ENCODE measurements at regions not wholly inside any gene's neighbourhood (a gene's known extent, or its start where the extent isn't known, plus 50 kb on each side); places are given as distances from the start of the nearest gene placed in this dataset.

GRCh38 chr16:87199379-87199778 lies 117.8 kb downstream of the C16orf95 start:
- Histone ChIP-seq H3K9me2 (replicated peaks; ENCODE audit: insufficient read depth, low read length) (no peaks in the 10 kb centered on the region), H3K27ac (ENCODE audit: low read length) (no peak overlapping the region), H3K4me2 (ENCODE audit: low read depth, low read length) (no peak overlapping the region), H3F3A (ENCODE audit: insufficient read depth, low read length) (no peaks in the 10 kb centered on the region), H3K4me3 (ENCODE audit: low read length) (no peak overlapping the region), H2AFZ (ENCODE audit: low read length) (no peak overlapping the region), H3K79me2 (ENCODE audit: low read length) (no peaks in the 10 kb centered on the region), H3K4me1 (ENCODE audit: low read length) (no peaks in the 10 kb centered on the region), H3K9me3 (replicated peaks; ENCODE audit: insufficient read depth, low read length) (no peaks in the 10 kb centered on the region), H3K27me3 (replicated peaks; ENCODE audit: insufficient read depth, low read length) (no peaks in the 10 kb centered on the region), H4K20me1 (ENCODE audit: insufficient read depth, low read length) (no peaks in the 10 kb centered on the region), H3K36me3 (replicated peaks; ENCODE audit: insufficient read depth, low read length) (no peaks in the 10 kb centered on the region), H3K9ac (ENCODE audit: low read length) (no peak overlapping the region)
- TF ChIP-seq EZH2 (optimal IDR thresholded peaks at IDR 0.05; ENCODE audit: low read depth, low read length) = no peak
- TF ChIP-seq EZH2phosphoT487 (IDR thresholded peaks at IDR 0.05; ENCODE audit: low read length) = no peak
- TF ChIP-seq, protein P1, sequence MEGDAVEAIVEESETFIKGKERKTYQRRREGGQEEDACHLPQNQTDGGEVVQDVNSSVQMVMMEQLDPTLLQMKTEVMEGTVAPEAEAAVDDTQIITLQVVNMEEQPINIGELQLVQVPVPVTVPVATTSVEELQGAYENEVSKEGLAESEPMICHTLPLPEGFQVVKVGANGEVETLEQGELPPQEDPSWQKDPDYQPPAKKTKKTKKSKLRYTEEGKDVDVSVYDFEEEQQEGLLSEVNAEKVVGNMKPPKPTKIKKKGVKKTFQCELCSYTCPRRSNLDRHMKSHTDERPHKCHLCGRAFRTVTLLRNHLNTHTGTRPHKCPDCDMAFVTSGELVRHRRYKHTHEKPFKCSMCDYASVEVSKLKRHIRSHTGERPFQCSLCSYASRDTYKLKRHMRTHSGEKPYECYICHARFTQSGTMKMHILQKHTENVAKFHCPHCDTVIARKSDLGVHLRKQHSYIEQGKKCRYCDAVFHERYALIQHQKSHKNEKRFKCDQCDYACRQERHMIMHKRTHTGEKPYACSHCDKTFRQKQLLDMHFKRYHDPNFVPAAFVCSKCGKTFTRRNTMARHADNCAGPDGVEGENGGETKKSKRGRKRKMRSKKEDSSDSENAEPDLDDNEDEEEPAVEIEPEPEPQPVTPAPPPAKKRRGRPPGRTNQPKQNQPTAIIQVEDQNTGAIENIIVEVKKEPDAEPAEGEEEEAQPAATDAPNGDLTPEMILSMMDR (IDR thresholded peaks at IDR 0.05; ENCODE audit: low read length) = no peak
- no peak for DNase-seq

DNA sequence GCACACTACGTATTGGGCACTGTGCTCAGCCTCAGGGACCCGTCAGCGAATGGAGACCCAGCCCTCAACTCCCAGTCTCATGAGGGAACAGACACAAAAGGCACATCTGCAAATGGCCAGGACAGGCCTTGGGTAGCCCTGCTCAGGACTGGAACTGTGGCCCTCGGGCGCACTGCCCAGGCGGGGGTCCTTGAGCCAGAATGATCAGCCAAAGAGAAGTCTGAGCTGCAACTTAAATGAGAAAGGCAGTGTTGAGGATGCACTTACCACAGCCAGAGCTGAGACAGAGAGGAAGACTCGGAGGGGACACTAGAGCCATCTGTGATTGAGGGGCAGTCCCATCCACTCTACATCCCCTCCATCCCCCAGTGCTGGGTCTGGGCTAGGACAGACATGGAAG lies 117.3 kb downstream of the C16orf95 start:
- H3K36me3 ChIP-seq (replicated peaks; ENCODE audit: insufficient read depth, low read length) = no peaks in the 10 kb centered on the region
- H3K79me2 ChIP-seq (ENCODE audit: low read length) = no peaks in the 10 kb centered on the region
- H3K9me3 ChIP-seq (replicated peaks; ENCODE audit: insufficient read depth, low read length) = no peaks in the 10 kb centered on the region
- H3K27me3 ChIP-seq (replicated peaks; ENCODE audit: insufficient read depth, low read length) = no peaks in the 10 kb centered on the region
- H2AFZ ChIP-seq (ENCODE audit: low read length) = no peak overlapping the region
- H3K9me2 ChIP-seq (replicated peaks; ENCODE audit: insufficient read depth, low read length) = no peaks in the 10 kb centered on the region
- no peak overlapping the region for H3K27ac ChIP-seq (ENCODE audit: low read length)
- H3F3A ChIP-seq (ENCODE audit: insufficient read depth, low read length) = no peaks in the 10 kb centered on the region
- H4K20me1 ChIP-seq (ENCODE audit: insufficient read depth, low read length) = no peaks in the 10 kb centered on the region
- no peak for DNase-seq
- TF ChIP-seq, protein P1 (IDR thresholded peaks at IDR 0.05; ENCODE audit: low read length) = no peak
- TF ChIP-seq EZH2phosphoT487 (IDR thresholded peaks at IDR 0.05; ENCODE audit: low read length) (no peak), EZH2 (optimal IDR thresholded peaks at IDR 0.05; ENCODE audit: low read depth, low read length) (no peak)
- no peak overlapping the region for H3K4me3 ChIP-seq (ENCODE audit: low read length)
- no peak overlapping the region for H3K4me2 ChIP-seq (ENCODE audit: low read depth, low read length)
- no peaks in the 10 kb centered on the region for H3K4me1 ChIP-seq (ENCODE audit: low read length)
- H3K9ac ChIP-seq (ENCODE audit: low read length) = no peak overlapping the region

GRCh38 chr16:87200637-87201036 lies 116.6 kb downstream of the C16orf95 start:
- DNase-seq = no peak
- no peaks in the 10 kb centered on the region for H3K4me1 ChIP-seq (ENCODE audit: low read length)
- H3K4me3 ChIP-seq (ENCODE audit: low read length) = no peak overlapping the region
- no peak overlapping the region for H3K27ac ChIP-seq (ENCODE audit: low read length)
- no peak overlapping the region for H2AFZ ChIP-seq (ENCODE audit: low read length)
- no peaks in the 10 kb centered on the region for H4K20me1 ChIP-seq (ENCODE audit: insufficient read depth, low read length)
- TF ChIP-seq EZH2phosphoT487 (IDR thresholded peaks at IDR 0.05; ENCODE audit: low read length) (no peak), EZH2 (optimal IDR thresholded peaks at IDR 0.05; ENCODE audit: low read depth, low read length) (no peak)
- TF ChIP-seq, protein P1 (IDR thresholded peaks at IDR 0.05; ENCODE audit: low read length) = no peak
- H3K4me2 ChIP-seq (ENCODE audit: low read depth, low read length) = no peak overlapping the region
- no peaks in the 10 kb centered on the region for H3K36me3 ChIP-seq (replicated peaks; ENCODE audit: insufficient read depth, low read length)
- no peaks in the 10 kb centered on the region for H3K9me2 ChIP-seq (replicated peaks; ENCODE audit: insufficient read depth, low read length)
- H3F3A ChIP-seq (ENCODE audit: insufficient read depth, low read length) = no peaks in the 10 kb centered on the region
- no peaks in the 10 kb centered on the region for H3K79me2 ChIP-seq (ENCODE audit: low read length)
- H3K9ac ChIP-seq (ENCODE audit: low read length) = no peak overlapping the region
- H3K27me3 ChIP-seq (replicated peaks; ENCODE audit: insufficient read depth, low read length) = no peaks in the 10 kb centered on the region
- no peaks in the 10 kb centered on the region for H3K9me3 ChIP-seq (replicated peaks; ENCODE audit: insufficient read depth, low read length)
